ENCODE measurements at regions not wholly inside any gene's neighbourhood (a gene's known extent, or its start where the extent isn't known, plus 50 kb on each side); places are given as distances from the start of the nearest gene placed in this dataset.

- no peak for ATAC-seq (replicated peaks in 6 of 8)
- WGBS, 10 experiments = 0 to 90% (median 57%) methylated on average over 2 to 23 of the region's 25 CpGs; no CpG with 5 or more reads in 2 of the 10 experiments
- Histone ChIP-seq H3K27ac (no peak overlapping the region), H3K4me3 (no peak overlapping the region), H3K4me1 (replicated peaks in 1 of 2) (peaks cover 7 to 17% of the 10 kb centered on the region in 2 donors)
- in situ Hi-C loops (cut with MboI; ENCODE audit: low pct_unique_long_range_greater_than_20kb in 2 of 9, low sequenced_read_pairs in 9 of 9, unreplicated experiment in 9 of 9) = no loop called here
Observed at GRCh38 chr1:4170548-4171340, 270.7 kb upstream of the C1orf174 start.

GRCh38 chr1:4171480-4172450 is 271.7 kb upstream of the C1orf174 start:
- ATAC-seq (replicated peaks in 6 of 8) = peak in 3 of 8 experiments; percentile 41 to 64 (median 44)
- in situ Hi-C loops (cut with MboI; ENCODE audit: low pct_unique_long_range_greater_than_20kb in 2 of 9, low sequenced_read_pairs in 9 of 9, unreplicated experiment in 9 of 9) = no loop called here
- WGBS, 10 experiments = 4 to 77% (median 40%) methylated on average over 1 to 13 of the region's 23 CpGs
- Histone ChIP-seq H3K4me3 (no peak overlapping the region), H3K27ac (no peak overlapping the region), H3K4me1 (replicated peaks in 1 of 2) (peaks cover 2 to 9% of the 10 kb centered on the region in 2 donors)

GRCh38 chr1:4172644-4173599 is 272.9 kb upstream of the C1orf174 start:
- Histone ChIP-seq H3K27ac (no peak overlapping the region), H3K4me1 (replicated peaks in 1 of 2) (peaks cover 0 to 2% of the 10 kb centered on the region in 2 donors), H3K4me3 (no peak overlapping the region)
- peak in 3 of 8 experiments; percentile 55 to 66 (median 56) for ATAC-seq (replicated peaks in 6 of 8)
- in situ Hi-C loops (cut with MboI; ENCODE audit: low pct_unique_long_range_greater_than_20kb in 2 of 9, low sequenced_read_pairs in 9 of 9, unreplicated experiment in 9 of 9) = no loop called here
- 0 to 81% (median 28%) methylated on average over 1 to 12 of the region's 16 CpGs for whole genome bisulfite sequencing, 10 experiments

DNA sequence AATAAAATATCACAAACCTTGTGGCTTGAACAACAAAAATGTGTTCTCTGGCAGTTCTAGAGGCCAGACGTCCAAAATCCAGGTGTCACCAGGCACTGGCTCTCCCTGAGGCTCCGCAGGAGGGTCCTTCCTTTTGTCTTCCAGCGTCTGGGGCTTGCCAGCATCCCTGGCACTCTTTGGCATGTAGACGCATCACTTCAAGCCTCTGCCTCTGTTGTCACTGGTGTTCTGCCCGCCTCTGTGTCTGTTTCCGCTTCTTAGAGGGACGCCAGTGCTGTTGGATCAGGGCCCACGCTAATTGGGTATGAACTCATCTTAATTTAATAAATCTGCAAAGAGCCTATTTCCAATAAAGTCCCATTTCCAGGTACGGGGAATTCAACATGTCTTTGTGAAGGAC is 273.7 kb upstream of the C1orf174 start:
- no peak for ATAC-seq (replicated peaks in 6 of 8)
- no peak overlapping the region for H3K27ac ChIP-seq
- peaks cover 0 to 5% of the 10 kb centered on the region in 2 donors for H3K4me1 ChIP-seq (replicated peaks in 1 of 2)
- in situ Hi-C loops (cut with MboI; ENCODE audit: low pct_unique_long_range_greater_than_20kb in 2 of 9, low sequenced_read_pairs in 9 of 9, unreplicated experiment in 9 of 9) = no loop called here
- no peak overlapping the region for H3K4me3 ChIP-seq
- WGBS, 10 experiments = 0 to 81% (median 42%) methylated on average over 2 to 9 of the region's 9 CpGs; no CpG with 5 or more reads in 3 of the 10 experiments

DNA sequence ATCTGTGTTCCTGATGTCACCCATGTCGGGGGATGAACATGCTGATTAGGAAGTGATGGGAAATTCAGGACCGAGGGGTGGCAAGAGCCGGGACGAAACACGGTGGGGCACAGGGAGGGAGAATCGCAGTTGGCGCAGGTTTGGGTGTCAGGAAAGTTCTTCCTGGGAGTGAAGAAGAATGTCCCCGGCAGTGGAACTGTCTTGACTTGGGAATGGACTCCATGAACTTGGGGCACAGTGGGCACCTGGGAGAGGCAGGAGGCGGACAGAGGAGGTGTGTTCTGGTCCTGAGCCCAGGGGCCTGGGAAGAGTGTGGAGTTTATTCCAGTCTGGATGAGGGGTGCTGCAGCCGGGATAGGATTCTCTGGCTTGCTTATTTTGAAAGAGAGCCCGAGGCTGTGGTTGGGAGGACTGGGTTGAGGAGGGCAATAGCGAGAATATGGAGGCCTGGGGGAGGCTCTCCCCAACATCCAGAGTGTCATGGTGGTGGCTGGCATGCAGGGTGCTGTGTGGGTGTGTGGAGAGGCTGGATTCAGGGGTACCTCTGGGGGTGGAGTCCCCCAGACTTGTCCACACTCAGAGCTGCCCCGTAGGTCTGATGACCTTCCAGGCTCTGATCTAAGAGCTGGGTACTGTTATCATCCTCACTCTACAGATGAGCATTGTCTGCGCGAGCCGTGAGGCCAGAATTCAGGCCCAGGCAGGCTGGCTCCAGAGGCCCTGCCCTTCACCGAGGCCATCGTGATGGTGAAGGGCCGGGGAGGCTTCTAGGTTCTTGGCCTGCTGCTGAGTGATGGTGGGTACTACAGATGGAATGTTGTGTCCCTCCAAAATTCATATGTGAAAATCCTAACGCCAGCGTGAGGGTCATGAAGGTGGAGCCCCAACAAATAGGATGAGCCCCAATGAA is 274.5 kb upstream of the C1orf174 start:
- ATAC-seq (replicated peaks in 6 of 8) = no peak
- Histone ChIP-seq H3K4me1 (replicated peaks in 1 of 2) (peaks cover 0 to 13% of the 10 kb centered on the region in 2 donors), H3K4me3 (no peak overlapping the region), H3K27ac (no peak overlapping the region)
- WGBS, 10 experiments = 0 to 100% (median 60%) methylated on average over 1 to 19 of the region's 21 CpGs; no CpG with 5 or more reads in 1 of the 10 experiments
- in situ Hi-C loops (cut with MboI; ENCODE audit: low pct_unique_long_range_greater_than_20kb in 2 of 9, low sequenced_read_pairs in 9 of 9, unreplicated experiment in 9 of 9) = no loop called here

DNA sequence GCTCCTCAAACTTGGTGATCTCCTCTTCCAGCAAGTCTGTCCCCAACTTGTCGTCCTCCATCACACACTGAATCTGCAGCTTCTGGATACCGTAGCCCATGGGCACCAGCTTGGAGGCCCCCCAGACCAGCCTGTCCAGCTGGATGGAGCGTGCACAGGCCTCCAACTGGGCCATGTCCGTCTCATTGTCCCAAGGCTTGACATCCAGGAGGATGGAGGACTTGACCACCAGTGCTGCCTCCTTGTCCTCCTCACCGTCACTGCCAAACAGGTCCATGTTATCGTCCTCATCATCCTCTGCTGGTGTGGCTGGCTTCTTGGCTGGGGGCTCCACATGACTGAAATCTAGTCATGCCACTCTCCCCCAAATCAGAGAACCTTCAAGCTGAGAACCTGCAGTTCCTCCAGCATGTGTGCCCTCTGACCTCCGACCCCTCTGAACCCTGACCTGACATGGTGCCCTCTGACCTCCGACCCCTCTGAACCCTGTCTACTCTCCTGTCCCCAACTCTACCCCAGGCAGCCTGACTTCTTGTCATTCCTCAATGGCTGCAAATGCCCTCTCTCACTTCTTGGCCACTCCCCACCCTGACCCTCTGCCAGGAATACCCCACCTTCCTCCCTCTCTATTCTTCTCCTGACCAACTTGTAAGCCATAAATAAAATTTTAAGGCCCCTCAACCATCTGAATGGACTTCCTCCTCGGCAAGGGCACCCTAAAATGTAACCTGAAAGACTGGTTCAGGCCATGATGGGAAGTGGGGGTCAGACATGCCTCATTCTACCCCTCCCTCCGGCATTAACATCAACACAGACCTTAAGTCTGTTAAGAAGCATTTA is 275.7 kb upstream of the C1orf174 start:
- in situ Hi-C loops (cut with MboI; ENCODE audit: low pct_unique_long_range_greater_than_20kb in 2 of 9, low sequenced_read_pairs in 9 of 9, unreplicated experiment in 9 of 9) = no loop called here
- Histone ChIP-seq H3K4me1 (replicated peaks in 1 of 2) (peaks cover 0 to 13% of the 10 kb centered on the region in 2 donors), H3K4me3 (no peak overlapping the region), H3K27ac (no peak overlapping the region)
- WGBS, 10 experiments = 0 to 69% (median 50%) methylated on average over 2 to 9 of the region's 10 CpGs; no CpG with 5 or more reads in 1 of the 10 experiments
- no peak for ATAC-seq (replicated peaks in 6 of 8)

GRCh38 chr1:4176841-4177240 is 276.8 kb upstream of the C1orf174 start:
- H3K27ac ChIP-seq = no peak overlapping the region
- 0 to 94% (median 74%) methylated on average over 1 to 3 of the region's 3 CpGs; no CpG with 5 or more reads in 5 of the 10 experiments for WGBS, 10 experiments
- no peak for ATAC-seq (replicated peaks in 6 of 8)
- H3K4me1 ChIP-seq (replicated peaks in 1 of 2) = peaks cover 0 to 13% of the 10 kb centered on the region in 2 donors
- in situ Hi-C loops (cut with MboI; ENCODE audit: low pct_unique_long_range_greater_than_20kb in 2 of 9, low sequenced_read_pairs in 9 of 9, unreplicated experiment in 9 of 9) = no loop called here
- H3K4me3 ChIP-seq = no peak overlapping the region

DNA sequence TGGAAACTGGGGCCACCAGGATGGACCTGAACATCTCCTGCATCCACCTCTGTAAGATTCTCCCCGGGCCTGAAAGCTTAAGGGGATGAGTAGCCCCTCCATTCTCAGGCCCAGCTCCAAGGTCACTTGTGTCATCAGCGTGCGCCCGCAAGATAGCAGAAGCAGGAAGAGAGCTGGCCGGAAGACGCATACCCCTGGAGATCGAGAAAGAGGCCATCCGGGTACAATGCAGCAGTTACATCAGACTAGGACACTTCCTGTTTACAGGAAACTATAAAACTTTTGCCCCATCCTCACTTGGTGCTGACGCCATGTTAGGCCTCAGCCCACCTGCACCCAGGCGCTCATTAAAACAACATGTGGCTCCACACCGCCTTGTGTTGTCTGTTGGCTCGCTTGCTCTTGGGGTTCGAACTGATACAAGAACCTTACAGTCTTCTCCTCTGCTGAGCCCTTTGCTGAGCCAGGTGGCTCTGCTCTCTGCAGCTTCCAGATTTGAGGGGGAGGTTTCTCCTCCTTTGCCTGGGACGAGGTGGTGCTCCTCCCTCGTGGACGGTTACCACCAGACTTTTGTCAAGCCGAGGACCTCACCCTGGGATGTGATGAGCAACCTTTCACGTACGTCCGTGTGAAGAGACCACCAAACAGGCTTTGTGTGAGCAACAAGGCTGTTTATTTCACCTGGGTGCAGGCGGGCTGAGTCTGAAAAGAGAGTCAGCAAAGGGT is 277.5 kb upstream of the C1orf174 start:
- no peak for ATAC-seq (replicated peaks in 6 of 8)
- H3K27ac ChIP-seq = no peak overlapping the region
- WGBS, 10 experiments = 59 to 81% (median 70%) methylated on average over 2 to 15 of the region's 21 CpGs; no CpG with 5 or more reads in 1 of the 10 experiments
- no peak overlapping the region for H3K4me3 ChIP-seq
- in situ Hi-C loops (cut with MboI; ENCODE audit: low pct_unique_long_range_greater_than_20kb in 2 of 9, low sequenced_read_pairs in 9 of 9, unreplicated experiment in 9 of 9) = no loop called here
- H3K4me1 ChIP-seq (replicated peaks in 1 of 2) = peaks cover 0 to 13% of the 10 kb centered on the region in 2 donors

GRCh38 chr1:4178501-4179113 is 278.5 kb upstream of the C1orf174 start:
- WGBS, 10 experiments = 0 to 80% (median 51%) methylated on average over 1 to 11 of the region's 11 CpGs; no CpG with 5 or more reads in 3 of the 10 experiments
- H3K27ac ChIP-seq = no peak overlapping the region
- in situ Hi-C loops (cut with MboI; ENCODE audit: low pct_unique_long_range_greater_than_20kb in 2 of 9, low sequenced_read_pairs in 9 of 9, unreplicated experiment in 9 of 9) = no loop called here
- no peak overlapping the region for H3K4me3 ChIP-seq
- peaks cover 0 to 13% of the 10 kb centered on the region in 2 donors for H3K4me1 ChIP-seq (replicated peaks in 1 of 2)
- ATAC-seq (replicated peaks in 6 of 8) = peak in 4 of 8 experiments; percentile 78 to 96 (median 88)

Measured in motor neuron (in vitro differentiated cells).